GM21360 (cell line): ENCODE measurements at regions not wholly inside any gene's neighbourhood (a gene's known extent, or its start where the extent isn't known, plus 50 kb on each side); places are given as distances from the start of the nearest gene placed in this dataset.
"Not testable (repeated sequence)": the region's sequence is repeated elsewhere in the genome, so short reads cannot be mapped to it uniquely, and the experiment has no call there.

Experiments
- ATAC-seq: cut with Tn5 transposase; IDR thresholded peaks from one replicate; pipeline ENCODE4 v1.9.1; 2021; ENCODE audit warnings: mild to moderate bottlenecking, moderate library complexity; ENCODE audit not compliant: unreplicated experiment

DNA sequence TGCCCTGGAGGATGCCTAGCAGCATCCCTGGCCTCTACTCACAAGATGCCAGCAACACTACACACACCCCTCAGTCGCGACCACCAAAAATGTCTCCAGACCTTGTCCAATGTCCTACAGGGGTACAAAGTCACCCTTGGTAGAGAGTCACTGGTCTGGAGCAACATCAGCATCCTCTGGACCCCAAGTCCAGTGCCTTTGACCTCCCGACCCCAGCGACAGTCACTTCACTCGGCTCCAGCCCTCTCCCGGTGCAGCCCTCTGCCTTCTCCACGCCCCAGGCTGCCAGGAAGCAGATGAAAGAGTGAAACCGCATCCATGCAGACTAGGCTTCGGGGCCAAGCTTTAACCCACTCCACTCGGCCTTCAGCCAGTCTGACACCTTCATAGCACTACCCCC lies 92.0 kb upstream of the SRSF6 start:
- no peak for ATAC-seq

DNA sequence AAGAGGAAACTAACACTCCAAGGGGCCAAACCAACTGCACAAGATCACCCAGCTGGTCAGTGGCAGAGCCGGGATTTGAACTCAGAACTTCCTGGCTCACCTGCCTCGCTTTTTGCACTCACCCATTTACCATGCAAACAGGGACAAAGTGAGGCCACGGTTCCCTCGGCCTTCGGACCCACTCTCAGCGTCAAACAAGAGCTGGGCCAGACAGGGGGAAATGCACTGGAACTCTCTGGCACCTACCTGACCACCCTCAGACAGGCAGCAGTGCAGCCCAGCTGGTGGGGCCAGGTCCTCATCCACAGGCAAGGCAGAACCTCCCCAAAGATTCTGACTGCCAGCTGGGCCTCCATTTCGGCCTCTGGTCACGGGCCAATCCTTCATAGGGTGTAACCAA lies 93.7 kb upstream of the SRSF6 start:
- no peak for ATAC-seq

- no peak for ATAC-seq
Observed at GRCh38 chr20:43363506-43363905, 94.2 kb upstream of the SRSF6 start.

GRCh38 chr20:43361526-43361925 lies 96.2 kb upstream of the SRSF6 start:
- ATAC-seq, result no peak

DNA sequence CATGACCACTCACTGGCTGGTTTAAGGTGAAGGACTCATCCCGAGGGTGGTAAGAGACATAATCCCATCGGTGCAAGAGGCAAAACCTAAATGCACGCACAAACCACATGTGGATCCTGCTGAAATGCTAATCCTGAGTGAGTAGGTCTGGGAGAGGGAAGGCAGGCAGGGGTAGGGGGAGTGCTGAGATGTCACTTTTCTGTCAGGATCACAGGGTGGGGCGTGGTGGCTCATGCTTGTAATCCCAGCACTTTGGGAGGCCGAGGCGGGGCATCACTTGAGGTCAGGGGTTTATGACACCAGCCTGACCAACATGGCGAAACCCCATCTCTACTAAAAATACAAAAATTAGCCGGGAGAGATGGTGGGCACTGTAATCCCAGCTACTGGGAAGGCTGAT lies 97.7 kb upstream of the SRSF6 start:
- ATAC-seq, result no peak

- no peak for ATAC-seq
Observed at GRCh38 chr20:43358811-43359210, 98.9 kb upstream of the SRSF6 start.

DNA sequence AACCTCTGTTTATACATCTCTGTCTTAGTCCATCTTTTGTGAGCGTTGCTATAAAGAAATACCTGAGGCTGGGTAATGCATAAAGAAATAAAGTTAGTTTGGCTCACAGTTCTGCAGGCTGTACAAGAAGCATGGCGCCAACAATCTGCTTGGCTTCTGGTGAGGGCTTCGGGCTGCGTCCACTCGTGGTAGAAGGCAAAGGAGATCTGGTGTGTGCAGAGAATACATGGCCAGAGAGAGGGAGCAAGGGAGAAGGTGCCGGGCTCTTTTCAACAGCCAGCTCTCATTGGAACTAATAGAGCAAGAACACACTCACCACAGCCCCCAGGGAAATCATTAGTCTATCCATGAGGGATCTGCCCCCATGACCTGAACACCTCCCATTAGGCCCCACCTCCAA lies 100.3 kb upstream of the SRSF6 start:
- no peak for ATAC-seq

DNA sequence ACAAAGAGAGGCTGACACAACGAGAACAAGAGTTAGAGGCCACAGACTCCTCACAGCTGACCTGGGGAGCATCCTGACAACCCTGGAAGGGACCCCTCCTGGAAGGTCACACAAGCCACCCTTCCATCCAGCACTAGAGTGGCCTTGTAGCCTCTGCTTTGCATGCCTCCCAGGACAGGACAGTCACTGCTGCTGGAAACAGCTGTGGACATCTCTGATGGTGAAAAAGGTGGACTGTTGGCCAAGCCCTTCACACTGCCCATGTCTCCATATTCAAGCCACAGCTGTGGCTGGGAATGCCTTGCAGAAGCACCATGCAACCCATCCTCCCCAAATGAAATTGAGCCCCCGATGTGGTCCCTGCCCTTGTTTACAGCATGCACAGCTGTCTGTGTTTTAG lies 102.1 kb upstream of the SRSF6 start:
- ATAC-seq, result no peak

DNA sequence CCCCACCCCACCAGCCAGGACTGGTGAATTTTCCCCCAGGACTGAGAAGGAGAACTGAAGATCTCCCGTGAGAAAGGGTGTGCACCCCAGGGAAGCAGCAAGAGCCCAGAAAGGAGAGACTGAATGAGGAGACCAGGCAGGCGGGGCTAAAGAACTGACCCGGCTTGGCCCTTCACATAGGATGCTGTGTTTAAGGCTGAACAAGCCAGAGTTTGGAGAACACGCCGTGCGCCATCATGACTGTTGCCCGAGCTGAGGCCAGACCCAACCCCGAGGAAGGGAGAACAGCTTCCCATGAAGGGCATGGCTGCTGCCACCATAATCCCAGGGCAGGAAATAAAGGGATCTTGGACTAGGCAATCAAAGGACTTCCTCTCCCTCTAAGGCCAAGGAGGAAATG lies 104.7 kb upstream of the SRSF6 start:
- ATAC-seq, result no peak

DNA sequence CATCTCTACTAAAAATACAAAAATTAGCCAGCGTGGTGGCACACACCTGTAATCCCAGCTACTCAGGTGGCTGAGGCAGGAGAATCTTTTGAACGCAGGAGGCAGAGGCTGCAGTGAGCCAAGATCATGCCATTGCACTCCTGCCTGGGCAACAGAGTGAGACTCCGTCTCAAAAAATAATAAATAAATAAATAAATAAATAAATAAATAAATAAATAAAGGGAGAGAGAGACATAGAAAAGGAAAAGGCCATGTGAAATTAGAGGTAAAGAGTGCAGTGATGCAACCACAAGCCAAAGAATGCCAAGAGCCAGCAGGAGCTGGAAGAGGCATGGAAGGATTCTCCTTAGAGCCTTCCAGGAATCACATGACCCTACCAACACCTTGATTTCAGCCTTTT lies 107.0 kb upstream of the SRSF6 start:
- ATAC-seq, result not testable (repeated sequence)

DNA sequence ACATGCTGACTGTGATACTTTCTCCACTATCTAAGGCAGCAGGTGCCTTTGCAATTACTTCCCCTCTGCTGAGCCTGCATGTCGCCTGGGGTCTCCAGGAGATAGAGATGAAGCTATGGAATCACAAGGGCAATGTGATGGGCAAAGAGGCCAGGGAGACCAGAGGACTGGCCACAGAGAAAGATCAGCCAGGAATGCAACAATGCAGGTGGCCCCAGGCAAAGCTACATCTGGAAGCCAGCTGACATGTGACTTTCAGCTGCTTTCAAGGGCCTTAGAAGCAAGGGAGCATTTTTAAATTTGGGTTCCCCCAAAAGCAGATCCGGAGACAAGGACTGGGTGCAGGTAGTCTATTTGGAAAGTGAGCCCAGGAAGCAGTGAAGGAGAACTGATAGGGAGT lies 107.9 kb upstream of the SRSF6 start:
- no peak for ATAC-seq

- not testable (repeated sequence) for ATAC-seq
Observed at GRCh38 chr20:43347839-43348238, 109.9 kb upstream of the SRSF6 start.

DNA sequence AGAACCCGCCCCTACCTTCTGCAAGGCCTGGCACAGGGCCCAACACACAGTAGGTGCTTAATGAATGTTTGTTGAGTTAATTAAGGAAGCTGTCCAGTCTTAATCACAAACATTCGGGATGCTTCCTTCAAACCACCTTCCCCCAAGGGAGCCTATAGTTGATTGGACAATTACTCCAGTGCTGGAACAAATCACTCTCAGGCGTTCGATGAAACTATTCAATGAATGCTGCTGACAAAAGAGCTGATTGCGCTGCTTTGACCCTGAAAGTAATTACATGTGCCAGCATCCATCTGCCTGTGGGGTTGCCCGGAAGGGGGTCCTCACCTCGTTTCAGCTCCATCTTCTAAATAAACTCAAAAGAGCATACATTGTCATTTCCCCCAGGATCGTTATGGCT lies 112.0 kb upstream of the SRSF6 start:
- no peak for ATAC-seq

DNA sequence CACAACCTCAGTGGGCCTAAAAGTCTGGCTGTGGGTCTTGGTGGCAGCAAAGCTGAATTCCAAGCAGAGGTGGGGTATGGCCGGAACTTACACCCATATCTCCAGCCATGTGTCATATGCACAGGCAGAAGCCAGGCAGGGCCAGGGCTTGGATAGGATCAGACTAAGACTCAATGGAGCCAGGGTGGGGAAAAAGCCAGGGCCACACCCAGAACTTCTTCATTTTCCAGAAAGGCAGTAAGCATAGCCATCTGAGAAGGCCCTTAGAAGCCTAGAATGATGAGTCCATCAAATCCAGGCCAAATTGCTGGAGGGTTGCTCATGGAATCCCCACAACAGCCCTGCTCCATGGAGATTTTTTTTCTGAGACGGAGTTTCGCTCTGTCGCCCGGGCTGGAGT lies 116.2 kb upstream of the SRSF6 start:
- no peak for ATAC-seq

DNA sequence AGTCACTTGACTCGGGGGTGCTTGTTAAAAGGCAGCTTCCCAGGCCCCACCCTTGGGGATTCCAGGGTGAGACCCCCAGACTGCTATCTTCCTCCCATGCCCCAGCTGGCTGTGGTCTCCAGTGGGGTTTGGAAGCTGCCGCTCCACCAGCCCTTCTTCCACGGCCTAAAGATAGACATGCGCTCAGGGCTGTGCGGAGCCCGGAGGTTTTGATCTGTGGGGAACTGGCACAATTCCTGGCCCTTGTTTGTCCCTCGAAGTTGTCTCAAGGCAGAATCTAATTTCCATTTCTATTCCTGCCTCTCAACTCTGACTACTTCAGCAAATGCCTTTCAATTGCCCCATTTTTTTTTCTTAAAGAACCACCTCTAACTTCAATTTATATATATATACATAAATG lies 120.7 kb upstream of the SRSF6 start:
- ATAC-seq, result no peak

DNA sequence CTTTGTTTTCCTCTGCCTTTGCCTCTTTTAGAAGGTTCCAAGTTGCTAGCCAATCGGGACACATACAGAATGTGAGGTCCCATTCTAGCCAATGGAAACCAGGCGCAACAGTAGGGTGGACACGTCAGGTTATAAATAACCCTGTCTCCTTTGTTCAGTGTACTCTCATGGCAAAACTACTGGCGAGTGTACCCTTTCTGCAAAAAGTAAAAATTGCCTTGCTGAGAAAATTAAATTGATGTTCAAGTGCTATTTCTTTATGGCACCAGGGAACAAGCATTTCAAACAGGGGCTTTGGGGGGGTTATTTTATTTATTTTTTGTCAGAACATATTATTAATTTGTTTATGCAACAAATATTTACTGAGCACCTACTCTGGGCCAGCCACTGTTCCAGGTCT lies 123.6 kb upstream of the SRSF6 start:
- no peak for ATAC-seq

DNA sequence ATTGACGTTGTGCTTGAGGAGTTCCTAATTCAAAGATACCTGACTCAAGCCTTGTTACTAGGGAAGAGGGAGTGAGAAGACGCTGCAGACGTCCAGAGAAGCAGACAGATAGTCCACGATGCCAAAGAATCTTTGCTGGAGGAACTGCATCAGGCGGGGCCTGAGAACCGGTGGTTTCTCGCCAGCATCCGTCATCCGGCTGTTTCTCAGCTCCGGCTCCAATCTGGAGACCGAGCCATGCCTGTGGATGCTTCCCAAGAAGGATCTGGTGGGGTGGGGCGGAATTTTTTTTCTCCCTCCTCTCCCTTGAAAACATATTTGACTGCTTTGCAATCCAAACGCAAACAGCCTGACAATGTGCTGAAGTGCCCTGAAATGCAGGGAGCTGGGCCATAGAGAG lies 125.8 kb upstream of the SRSF6 start:
- ATAC-seq, result no peak

GRCh38 chr20:43328697-43329096 lies 129.0 kb upstream of the SRSF6 start:
- ATAC-seq, result no peak

GRCh38 chr20:43327234-43327633 lies 130.5 kb upstream of the SRSF6 start:
- ATAC-seq, result not testable (repeated sequence)

DNA sequence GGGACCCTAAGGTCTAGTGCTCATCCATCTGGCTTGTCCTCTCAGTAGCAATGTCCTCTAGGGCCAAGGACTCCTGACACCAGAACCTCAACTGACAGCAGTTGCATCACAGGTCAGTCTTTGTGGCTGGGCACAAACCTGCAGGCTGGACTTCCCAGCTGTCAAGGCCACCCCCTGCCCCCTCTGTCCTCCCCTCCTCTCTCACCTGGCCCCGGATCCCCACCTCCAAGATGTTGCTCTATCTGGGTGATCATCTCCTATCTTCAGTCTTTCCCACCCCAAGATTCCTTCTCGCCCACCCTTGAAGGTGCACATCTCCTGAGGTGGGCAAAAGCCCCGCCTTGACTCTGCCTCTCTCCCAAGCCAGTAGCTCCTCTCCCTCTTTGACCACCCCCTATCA lies 131.8 kb upstream of the SRSF6 start:
- ATAC-seq, result no peak

DNA sequence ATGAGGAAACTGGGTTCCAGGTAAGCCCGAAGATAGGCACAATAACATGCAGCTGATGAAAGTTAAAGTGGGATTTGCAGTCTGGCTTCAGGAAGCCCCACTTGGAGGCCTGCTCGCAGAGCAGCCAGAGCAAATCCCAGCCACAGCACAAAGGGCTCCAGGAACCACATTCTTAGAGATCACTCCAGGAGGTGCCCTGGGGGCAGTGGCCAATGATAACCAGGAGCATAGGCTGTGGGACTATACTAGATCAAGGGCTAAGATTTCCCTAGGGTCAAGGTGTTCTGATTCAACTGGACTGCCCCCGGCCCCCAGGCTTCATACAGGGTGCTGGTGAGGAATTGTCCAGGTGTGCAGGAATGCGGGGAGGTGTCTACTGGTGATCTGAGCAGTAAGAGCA lies 133.9 kb upstream of the PTPRT start:
- ATAC-seq, result no peak

GRCh38 chr20:43322851-43323250 lies 133.1 kb upstream of the PTPRT start:
- no peak for ATAC-seq

DNA sequence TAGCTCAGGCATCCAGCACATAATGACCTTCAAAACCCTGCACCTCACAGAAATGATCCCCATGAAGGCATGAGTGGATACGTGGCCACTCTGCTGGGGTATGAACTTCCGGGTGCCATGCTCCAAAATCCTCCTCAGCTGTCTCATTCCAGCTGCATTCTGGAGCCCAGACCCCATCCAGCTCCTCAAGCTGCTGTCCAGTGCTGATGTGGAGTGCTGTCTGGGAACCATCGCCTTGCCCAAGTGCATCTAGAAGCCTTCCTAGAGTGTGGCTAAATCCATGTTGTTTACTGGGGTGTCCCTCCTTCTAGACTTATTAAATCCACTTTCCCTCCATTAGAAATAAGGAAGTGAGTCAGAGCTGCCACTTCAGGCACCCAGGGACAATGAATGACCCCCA lies 130.8 kb upstream of the PTPRT start:
- no peak for ATAC-seq

- no peak for ATAC-seq
Observed at GRCh38 chr20:43318755-43319297, 129.1 kb upstream of the PTPRT start.
